OCI-LY1 (cell line): ENCODE measurements at regions not wholly inside any gene's neighbourhood (a gene's known extent, or its start where the extent isn't known, plus 50 kb on each side); places are given as distances from the start of the nearest gene placed in this dataset.

ENCODE experiments used
- EZH2 ChIP-seq: fragments of 200-600 bp; sonication (generic), shearing (Covaris generic); IDR thresholded peaks from 2 replicates; pipeline ENCODE4 v1.8.0; 2017; ENCODE audit warnings: borderline replicate concordance, mixed run types, mild to moderate bottlenecking, antibody characterized with exemption, low read length, moderate library complexity, mixed read lengths
- TF ChIP-seq, protein P1 (sequence below): fragments of 200-600 bp; sonication (generic), shearing (Covaris generic); IDR thresholded peaks from 2 replicates; pipeline ENCODE4 v1.5.1; 2017; ENCODE audit warnings: mild to moderate bottlenecking, antibody characterized with exemption, low read length, moderate library complexity, mixed read lengths

DNA sequence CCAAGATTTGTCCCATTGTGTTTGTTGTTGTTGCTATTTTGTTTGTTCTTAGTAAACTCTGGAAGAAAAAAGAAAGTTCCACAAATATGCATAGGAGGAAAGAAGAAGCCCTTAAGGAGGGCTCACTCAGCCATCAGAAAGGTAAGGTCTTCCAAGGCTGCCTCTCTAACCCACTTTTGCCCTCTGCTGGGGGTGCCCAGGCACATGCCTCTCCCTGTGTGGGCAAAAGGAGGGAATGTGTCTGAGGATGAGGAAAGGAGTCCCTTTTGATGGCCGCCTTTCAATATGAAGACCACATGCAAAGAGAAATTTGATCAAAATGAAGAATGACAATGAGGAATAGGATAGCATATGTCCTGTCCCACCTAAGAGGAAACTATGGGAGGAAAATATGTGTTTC, 248.2 kb upstream of the POU3F2 start:
- TF ChIP-seq, protein P1, sequence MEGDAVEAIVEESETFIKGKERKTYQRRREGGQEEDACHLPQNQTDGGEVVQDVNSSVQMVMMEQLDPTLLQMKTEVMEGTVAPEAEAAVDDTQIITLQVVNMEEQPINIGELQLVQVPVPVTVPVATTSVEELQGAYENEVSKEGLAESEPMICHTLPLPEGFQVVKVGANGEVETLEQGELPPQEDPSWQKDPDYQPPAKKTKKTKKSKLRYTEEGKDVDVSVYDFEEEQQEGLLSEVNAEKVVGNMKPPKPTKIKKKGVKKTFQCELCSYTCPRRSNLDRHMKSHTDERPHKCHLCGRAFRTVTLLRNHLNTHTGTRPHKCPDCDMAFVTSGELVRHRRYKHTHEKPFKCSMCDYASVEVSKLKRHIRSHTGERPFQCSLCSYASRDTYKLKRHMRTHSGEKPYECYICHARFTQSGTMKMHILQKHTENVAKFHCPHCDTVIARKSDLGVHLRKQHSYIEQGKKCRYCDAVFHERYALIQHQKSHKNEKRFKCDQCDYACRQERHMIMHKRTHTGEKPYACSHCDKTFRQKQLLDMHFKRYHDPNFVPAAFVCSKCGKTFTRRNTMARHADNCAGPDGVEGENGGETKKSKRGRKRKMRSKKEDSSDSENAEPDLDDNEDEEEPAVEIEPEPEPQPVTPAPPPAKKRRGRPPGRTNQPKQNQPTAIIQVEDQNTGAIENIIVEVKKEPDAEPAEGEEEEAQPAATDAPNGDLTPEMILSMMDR = no peak
- TF ChIP-seq EZH2 = no peak
